Spleen (tissue), 7 donors: ENCODE measurements at regions not wholly inside any gene's neighbourhood (a gene's known extent, or its start where the extent isn't known, plus 50 kb on each side); places are given as distances from the start of the nearest gene placed in this dataset.

Experiments
- CTCF ChIP-seq, 11 experiments: fragments of 200-600 bp in 7 of 11; fragments of 450-650 bp in 4 of 11; sonication (generic) in 4 of 11; IDR thresholded peaks in 8 of 11; conservative IDR thresholded peaks in 3 of 11; 1 replicate in 7 of 11; 2 replicates in 4 of 11; pipeline versions ENCODE4 v1.4.0 to v1.8.0; 2016 to 2021; ENCODE audit warnings: antibody characterized with exemption in 11 of 11, inconsistent platforms in 4 of 11, mild to moderate bottlenecking in 1 of 11
- POLR2A ChIP-seq, 3 donors: fragments of 450-650 bp; IDR thresholded peaks; one replicate each; pipeline ENCODE4 v1.5.1; 2017; ENCODE audit warnings: antibody characterized with exemption in 3 of 3, mild to moderate bottlenecking in 1 of 3
- donor health status: DM: no; HTN: no; CAD: no; lungs with moderate emphysema.
- donor health status: DM: no; HTN: no; CAD: no.
- donor health status: DM: no; HTN: no; CAD: no.

GRCh38 chr10:55491712-55492111 lies 690.7 kb upstream of the PCDH15 start:
- TF ChIP-seq CTCF (IDR thresholded peaks at IDR 0.05 in 8 of 11, conservative IDR thresholded peaks at IDR 0.05 in 3 of 11) (no peak), POLR2A (IDR thresholded peaks at IDR 0.05) (no peak)
